H9 (cell line): ENCODE measurements at regions not wholly inside any gene's neighbourhood (a gene's known extent, or its start where the extent isn't known, plus 50 kb on each side); places are given as distances from the start of the nearest gene placed in this dataset.
"Not testable (repeated sequence)": the region's sequence is repeated elsewhere in the genome, so short reads cannot be mapped to it uniquely, and the experiment has no call there.

Experiments
- DNase-seq: peaks from one replicate; pipeline ENCODE4 v3.0.0-alpha.2; 2017
- H2AFZ ChIP-seq: one replicate; pipeline ENCODE4 v1.6.1; 2013; ENCODE audit warnings: mild to moderate bottlenecking, low read length, control low read depth, moderate library complexity
- H2AK5ac ChIP-seq: 2 replicates; pipeline ENCODE4 v1.6.1; 2013; ENCODE audit warnings: low read length, control low read depth, mixed read lengths; ENCODE audit not compliant: insufficient read length
- H2BK120ac ChIP-seq: one replicate; pipeline ENCODE4 v1.6.1; 2013; ENCODE audit warnings: low read depth, mild to moderate bottlenecking, low read length, control low read depth, inconsistent platforms; ENCODE audit not compliant: poor library complexity, severe bottlenecking
- H2BK12ac ChIP-seq: 2 replicates; pipeline ENCODE4 v1.6.1; 2013; ENCODE audit warnings: low read length, control low read depth, mixed read lengths, low read depth; ENCODE audit not compliant: insufficient read length
- H2BK15ac ChIP-seq: 2 replicates; pipeline ENCODE4 v1.6.1; 2013; ENCODE audit warnings: low read depth, low read length, control low read depth
- H2BK20ac ChIP-seq: one replicate; pipeline ENCODE4 v1.6.1; 2013; ENCODE audit warnings: low read depth, mild to moderate bottlenecking, low read length, control low read depth, inconsistent platforms; ENCODE audit not compliant: poor library complexity, severe bottlenecking
- H2BK5ac ChIP-seq: 2 replicates; pipeline ENCODE4 v1.6.1; 2013; ENCODE audit warnings: low read length, control low read depth, mixed read lengths; ENCODE audit not compliant: insufficient read length
- H3K14ac ChIP-seq: 2 replicates; pipeline ENCODE4 v1.6.1; 2013; ENCODE audit warnings: low read length, control low read depth; ENCODE audit not compliant: insufficient read depth
- H3K18ac ChIP-seq: 2 replicates; pipeline ENCODE4 v1.6.1; 2013; ENCODE audit warnings: low read depth, mild to moderate bottlenecking, mixed read lengths, low read length, control low read depth; ENCODE audit not compliant: insufficient read length
- H3K23ac ChIP-seq: 2 replicates; pipeline ENCODE4 v1.6.1; 2013; ENCODE audit warnings: low read length, control low read depth, mixed read lengths, low read depth; ENCODE audit not compliant: insufficient read length
- H3K23me2 ChIP-seq: 2 replicates; pipeline ENCODE4 v1.6.1; 2013; ENCODE audit warnings: low read depth, mild to moderate bottlenecking, mixed read lengths, low read length, control low read depth; ENCODE audit not compliant: insufficient read length, poor library complexity, severe bottlenecking
- H3K27ac ChIP-seq: 2 replicates; pipeline ENCODE4 v1.5.1; 2013; ENCODE audit warnings: low read length, control low read depth, mixed read lengths, low read depth; ENCODE audit not compliant: insufficient read length
- H3K27me3 ChIP-seq: 2 replicates; pipeline ENCODE4 v1.6.1; 2013; ENCODE audit warnings: low read length, control low read depth, inconsistent platforms; ENCODE audit not compliant: insufficient read depth
- H3K4ac ChIP-seq: 2 replicates; pipeline ENCODE4 v1.6.1; 2013; ENCODE audit warnings: low read depth, mild to moderate bottlenecking, control low read depth, inconsistent platforms, low read length, moderate library complexity
- H3K4me1 ChIP-seq: 2 replicates; pipeline ENCODE4 v1.6.1; 2013; ENCODE audit warnings: low read length, control low read depth, inconsistent platforms; ENCODE audit not compliant: insufficient read depth
- H3K4me2 ChIP-seq: 2 replicates; pipeline ENCODE4 v1.6.1; 2013; ENCODE audit warnings: low read length, control low read depth, mixed read lengths; ENCODE audit not compliant: insufficient read length, insufficient read depth
- H3K56ac ChIP-seq: 2 replicates; pipeline ENCODE4 v1.6.1; 2013; ENCODE audit warnings: low read depth, mild to moderate bottlenecking, mixed read lengths, low read length, control low read depth; ENCODE audit not compliant: insufficient read length
- H3K79me1 ChIP-seq: 2 replicates; pipeline ENCODE4 v1.6.1; 2013; ENCODE audit warnings: low read depth, mild to moderate bottlenecking, moderate library complexity, low read length, control low read depth, inconsistent platforms; ENCODE audit not compliant: insufficient read depth, poor library complexity, severe bottlenecking
- H3K79me2 ChIP-seq: 2 replicates; pipeline ENCODE4 v1.6.1; 2013; ENCODE audit warnings: low read length, control low read depth, inconsistent platforms; ENCODE audit not compliant: insufficient read depth
- H3K9ac ChIP-seq: 2 replicates; pipeline ENCODE4 v1.6.1; 2013; ENCODE audit warnings: low read length, control low read depth, mixed read lengths; ENCODE audit not compliant: insufficient read length; ENCODE audit errors: extremely low read depth
- H3K9me3 ChIP-seq: one replicate; pipeline ENCODE4 v1.6.1; 2013; ENCODE audit warnings: low read depth, low read length, inconsistent platforms; ENCODE audit not compliant: control insufficient read depth
- H3T11ph ChIP-seq: one replicate; pipeline ENCODE4 v1.6.1; 2013; ENCODE audit warnings: mild to moderate bottlenecking, low read length, control low read depth, inconsistent platforms
- H4K20me1 ChIP-seq: one replicate; pipeline ENCODE4 v1.6.1; 2013; ENCODE audit not compliant: control insufficient read depth, insufficient read length, insufficient read depth
- H4K5ac ChIP-seq: 2 replicates; pipeline ENCODE4 v1.6.1; 2013; ENCODE audit warnings: low read depth, mild to moderate bottlenecking, mixed read lengths, low read length, control low read depth; ENCODE audit not compliant: insufficient read length
- H4K8ac ChIP-seq: replicated peaks from 2 replicates; pipeline ENCODE4 v1.6.1; 2013; ENCODE audit warnings: low read length, control low read depth, mixed read lengths, low read depth; ENCODE audit not compliant: insufficient read length
- H4K91ac ChIP-seq: 2 replicates; pipeline ENCODE4 v1.6.1; 2013; ENCODE audit warnings: low read depth, mild to moderate bottlenecking, moderate library complexity, mixed read lengths, low read length, control low read depth; ENCODE audit not compliant: insufficient read length
- H3K27ac Mint-ChIP-seq, 3 experiments: 2 replicates in 2 of 3; 3 replicates in 1 of 3; pipeline ENCODE4 v1.8.0; 2020 to 2021; ENCODE audit warnings: mixed read lengths in 3 of 3, mild to moderate bottlenecking in 1 of 3, moderate library complexity in 1 of 3
- H3K27me3 Mint-ChIP-seq: 2 replicates; pipeline ENCODE4 v1.8.0; 2021; ENCODE audit warnings: low read depth, mild to moderate bottlenecking, moderate library complexity, mixed read lengths
- H3K36me3 Mint-ChIP-seq, 3 experiments: 2 replicates in 2 of 3; 3 replicates in 1 of 3; pipeline ENCODE4 v1.8.0; 2020 to 2021; ENCODE audit warnings: low read depth in 3 of 3, mixed read lengths in 3 of 3; ENCODE audit not compliant: insufficient read depth in 1 of 3
- H3K4me1 Mint-ChIP-seq, 2 experiments: 2 replicates each; pipeline ENCODE4 v1.8.0; 2020; ENCODE audit warnings: mixed read lengths in 2 of 2
- H3K4me3 Mint-ChIP-seq, 2 experiments: 2 replicates in 1 of 2; 3 replicates in 1 of 2; pipeline ENCODE4 v1.8.0; 2020 to 2021; ENCODE audit warnings: mild to moderate bottlenecking in 2 of 2, mixed read lengths in 2 of 2, moderate library complexity in 1 of 2
- H3K9me3 Mint-ChIP-seq, 2 experiments: 2 replicates in 1 of 2; 3 replicates in 1 of 2; pipeline ENCODE4 v1.8.0; 2020; ENCODE audit warnings: mild to moderate bottlenecking in 2 of 2, mixed read lengths in 2 of 2, moderate library complexity in 1 of 2
- CTCF ChIP-seq: fragments of 200-600 bp; sonication (generic); conservative IDR thresholded peaks from 3 replicates; pipeline ENCODE4 v1.8.0; 2021; ENCODE audit warnings: antibody characterized with exemption, mild to moderate bottlenecking
- WGBS: extraction: QIAGEN DNeasy Blood & Tissue Kit; methylation state at CpG from one replicate; pipeline ENCODE4 v1.1.7; 2013; ENCODE audit warnings: missing lambda C conversion rate, low lambda C conversion rate, mixed read lengths; ENCODE audit not compliant: insufficient read length; ENCODE audit errors: extremely low coverage; 5-methylcytosine and 5-hydroxymethylcytosine counted together

GRCh38 chr1:178609015-178609414, 96.1 kb downstream of the TEX35 start:
- DNase-seq = no peak
- H3K4me2 ChIP-seq = no peak overlapping the region
- H3K4me1 Mint-ChIP-seq = peaks cover 13 to 17% of the 10 kb centered on the region in 2 experiments
- no peaks in the 10 kb centered on the region for H3K23me2 ChIP-seq
- no peak overlapping the region for H2BK15ac ChIP-seq
- no peak overlapping the region for H4K5ac ChIP-seq
- H3K79me2 ChIP-seq = no peaks in the 10 kb centered on the region
- H3K9me3 ChIP-seq = no peaks in the 10 kb centered on the region
- H3T11ph ChIP-seq = no peak overlapping the region
- no peak overlapping the region for H2BK20ac ChIP-seq
- no peak overlapping the region for H3K56ac ChIP-seq
- no peaks in the 10 kb centered on the region for H3K36me3 Mint-ChIP-seq
- no peaks in the 10 kb centered on the region for H4K20me1 ChIP-seq
- no peak overlapping the region for H2BK12ac ChIP-seq
- H3K27ac Mint-ChIP-seq = no peak overlapping the region
- H2AFZ ChIP-seq = no peak overlapping the region
- no peaks in the 10 kb centered on the region for H3K9me3 Mint-ChIP-seq
- H4K91ac ChIP-seq = no peak overlapping the region
- no peak overlapping the region for H3K23ac ChIP-seq
- H3K4me1 ChIP-seq = no peaks in the 10 kb centered on the region; the same call in 1 of the 2 replicates
- H3K27me3 Mint-ChIP-seq = no peaks in the 10 kb centered on the region; the same call in 1 of the 2 replicates
- no peak overlapping the region for H2BK120ac ChIP-seq
- no peak overlapping the region for H2BK5ac ChIP-seq
- H3K9ac ChIP-seq = no peak overlapping the region
- no peaks in the 10 kb centered on the region for H3K27me3 ChIP-seq
- WGBS = no CpG with 5 or more reads among the region's 2 CpGs
- TF ChIP-seq CTCF = no peak
- no peak overlapping the region for H4K8ac ChIP-seq
- no peak overlapping the region for H3K14ac ChIP-seq
- H3K4me3 Mint-ChIP-seq = no peak overlapping the region
- H3K27ac ChIP-seq = no peak overlapping the region
- H3K79me1 ChIP-seq = no peaks in the 10 kb centered on the region
- no peak overlapping the region for H3K18ac ChIP-seq
- no peak overlapping the region for H2AK5ac ChIP-seq
- H3K4ac ChIP-seq = no peak overlapping the region

- H3K4me1 ChIP-seq, H3K14ac ChIP-seq, H3K79me1 ChIP-seq, H4K91ac ChIP-seq, H3K23ac ChIP-seq, H3K27me3 ChIP-seq, H3K9me3 ChIP-seq, H2AK5ac ChIP-seq, H3K4ac ChIP-seq, H4K20me1 ChIP-seq, DNase-seq, H3K9me3 Mint-ChIP-seq, H3K4me3 Mint-ChIP-seq, H3K4me2 ChIP-seq, H2BK20ac ChIP-seq, H3K27ac ChIP-seq, H3K23me2 ChIP-seq, H3K18ac ChIP-seq, H3K27me3 Mint-ChIP-seq, H3K27ac Mint-ChIP-seq, H2BK12ac ChIP-seq, H3T11ph ChIP-seq, H3K9ac ChIP-seq, H4K8ac ChIP-seq, H3K36me3 Mint-ChIP-seq, H2BK15ac ChIP-seq, H2BK5ac ChIP-seq, H4K5ac ChIP-seq, H3K79me2 ChIP-seq, H2BK120ac ChIP-seq, H2AFZ ChIP-seq, H3K56ac ChIP-seq: not testable (repeated sequence)
- no CpG with 5 or more reads among the region's 10 CpGs for WGBS
- H3K4me1 Mint-ChIP-seq = peaks cover 9 to 11% of the 10 kb centered on the region in 2 experiments
Observed at GRCh38 chr1:178610690-178611410, 97.9 kb downstream of the TEX35 start.
